GM12878 (cell line): ENCODE measurements at regions not wholly inside any gene's neighbourhood (a gene's known extent, or its start where the extent isn't known, plus 50 kb on each side); places are given as distances from the start of the nearest gene placed in this dataset.

Source experiments
- CREB1 ChIP-seq: IDR thresholded peaks from 2 replicates; pipeline ENCODE4 v1.6.1; 2012; ENCODE audit warnings: low read depth, mild to moderate bottlenecking, inconsistent platforms
- EP300 ChIP-seq, 2 experiments: fragments of 150-350 bp in 1 of 2; IDR thresholded peaks; 2 replicates each; pipeline ENCODE4 v1.6.1; 2011 to 2012; ENCODE audit warnings: low read depth in 2 of 2, low read length in 2 of 2, borderline replicate concordance in 1 of 2, improper control_type of control experiment in 1 of 2, inconsistent platforms in 1 of 2; ENCODE audit not compliant: control insufficient read depth in 1 of 2
- EZH2 ChIP-seq: IDR thresholded peaks from 2 replicates; pipeline ENCODE4 v1.6.1; 2012; ENCODE audit warnings: low read depth, mild to moderate bottlenecking, control low read depth, inconsistent platforms, low read length, borderline replicate concordance; ENCODE audit not compliant: control insufficient read depth
- JUND ChIP-seq: IDR thresholded peaks from 2 replicates; pipeline ENCODE4 v1.6.1; 2012; ENCODE audit warnings: low read depth, mild to moderate bottlenecking, low read length, improper control_type of control experiment, moderate library complexity

DNA sequence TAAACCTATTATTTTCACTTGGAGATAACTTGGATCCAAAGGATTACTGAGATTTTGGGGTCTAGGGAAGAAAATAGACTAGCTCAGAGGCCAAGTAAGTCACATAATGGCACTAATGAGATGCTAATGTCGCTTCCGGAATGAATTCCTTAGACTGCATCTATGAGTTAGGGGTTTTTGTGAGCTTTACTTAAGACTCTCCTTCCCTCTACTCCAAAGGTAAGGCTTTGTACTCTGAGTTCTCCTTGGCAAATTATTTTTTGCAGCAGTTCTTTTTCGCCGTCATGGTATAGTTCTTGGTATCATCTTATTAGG lies 143.9 kb upstream of the KLF14 start:
- TF ChIP-seq CREB1 (no peak), JUND (no peak), EZH2 (no peak), EP300 (IDR thresholded peaks at IDR 0.05; ENCODE audit: borderline replicate concordance in 1 of 2, control insufficient read depth in 1 of 2, low read depth in 2 of 2, low read length in 2 of 2) (no peak)
